ENCODE measurements at regions not wholly inside any gene's neighbourhood (a gene's known extent, or its start where the extent isn't known, plus 50 kb on each side); places are given as distances from the start of the nearest gene placed in this dataset.
A peak's percentile ranks its signal among the peaks of the same experiment; 100 is the strongest.

DNA sequence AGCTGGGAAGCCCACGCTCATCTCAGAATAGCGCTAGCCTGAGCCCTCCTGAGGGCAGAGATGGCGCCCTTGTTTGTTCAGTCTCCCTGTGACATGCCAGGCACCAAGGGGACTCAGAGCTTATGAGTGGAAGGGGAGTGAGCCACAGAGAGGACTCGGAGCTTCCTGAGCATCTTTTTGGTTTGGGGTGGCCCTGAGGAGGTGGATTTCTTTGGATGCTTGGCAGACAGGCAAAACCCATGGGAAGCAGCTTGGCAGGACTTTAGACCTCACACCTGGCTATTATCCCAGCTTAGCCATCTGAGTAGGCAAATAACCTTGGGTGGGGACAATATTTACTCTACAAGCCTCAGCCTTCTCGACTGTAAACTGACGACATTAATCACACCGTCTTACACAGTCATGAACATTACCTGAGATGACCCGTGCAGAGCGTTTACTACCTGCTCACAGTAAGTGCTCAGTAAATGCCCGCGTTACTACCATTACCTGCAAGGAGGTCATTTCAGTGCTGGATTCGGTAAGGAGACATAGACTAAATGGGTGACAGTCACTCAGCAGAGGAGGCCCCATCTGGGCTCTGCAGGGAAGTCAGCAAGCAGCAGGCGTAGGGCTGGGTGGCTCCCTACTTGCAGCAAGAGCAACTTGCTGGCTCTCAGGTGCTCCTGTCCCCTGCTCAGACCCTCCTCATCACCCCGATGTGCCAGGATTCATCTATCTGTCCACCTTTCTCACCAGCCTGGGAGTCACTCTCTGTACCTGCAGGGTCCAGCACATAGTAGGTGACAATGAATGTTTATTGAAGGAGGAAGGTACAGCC lies 54.9 kb downstream of the KLHDC7A start:
- DNase-seq: no peak

DNA sequence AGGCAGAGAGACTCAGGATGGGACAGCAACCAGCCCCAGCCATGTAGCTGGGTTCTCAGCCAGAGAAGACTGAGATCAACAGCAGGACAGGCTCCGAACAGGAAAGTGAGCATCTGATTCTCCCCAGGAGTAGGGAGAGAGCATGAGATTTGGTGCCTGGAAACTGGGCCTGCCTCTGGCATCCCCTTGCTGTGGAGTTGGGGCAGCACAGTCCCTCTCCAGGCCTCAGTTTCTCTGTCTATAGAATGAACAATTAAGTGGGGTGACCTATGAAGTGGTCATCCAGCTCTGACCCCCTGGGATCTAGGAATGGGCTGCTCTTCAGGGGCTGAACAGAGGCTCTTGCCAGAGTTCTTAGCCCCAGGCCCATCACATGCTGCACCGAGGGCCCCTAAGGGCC lies 55.6 kb downstream of the KLHDC7A start:
- DNase-seq: no peak

DNA sequence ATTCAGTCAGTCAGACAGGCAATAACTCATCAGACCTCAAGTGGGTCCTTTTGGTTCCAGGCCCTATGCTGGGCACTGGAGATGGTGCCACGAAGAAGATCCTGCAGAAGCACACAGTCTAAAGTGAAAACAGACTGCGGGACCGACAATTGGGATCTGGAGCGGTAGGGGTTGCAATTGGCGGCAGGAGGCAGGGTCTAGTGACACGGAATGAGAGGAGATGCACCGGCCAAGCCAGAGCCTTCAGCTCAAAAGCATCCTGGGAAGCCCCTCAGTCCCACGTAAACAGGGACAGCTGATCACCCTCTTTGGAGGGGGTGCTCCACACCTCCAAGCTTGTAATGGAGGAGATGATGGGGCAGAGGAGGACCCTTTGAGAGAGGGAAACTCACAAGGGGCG lies 56.2 kb downstream of the KLHDC7A start:
- no peak for DNase-seq

DNA sequence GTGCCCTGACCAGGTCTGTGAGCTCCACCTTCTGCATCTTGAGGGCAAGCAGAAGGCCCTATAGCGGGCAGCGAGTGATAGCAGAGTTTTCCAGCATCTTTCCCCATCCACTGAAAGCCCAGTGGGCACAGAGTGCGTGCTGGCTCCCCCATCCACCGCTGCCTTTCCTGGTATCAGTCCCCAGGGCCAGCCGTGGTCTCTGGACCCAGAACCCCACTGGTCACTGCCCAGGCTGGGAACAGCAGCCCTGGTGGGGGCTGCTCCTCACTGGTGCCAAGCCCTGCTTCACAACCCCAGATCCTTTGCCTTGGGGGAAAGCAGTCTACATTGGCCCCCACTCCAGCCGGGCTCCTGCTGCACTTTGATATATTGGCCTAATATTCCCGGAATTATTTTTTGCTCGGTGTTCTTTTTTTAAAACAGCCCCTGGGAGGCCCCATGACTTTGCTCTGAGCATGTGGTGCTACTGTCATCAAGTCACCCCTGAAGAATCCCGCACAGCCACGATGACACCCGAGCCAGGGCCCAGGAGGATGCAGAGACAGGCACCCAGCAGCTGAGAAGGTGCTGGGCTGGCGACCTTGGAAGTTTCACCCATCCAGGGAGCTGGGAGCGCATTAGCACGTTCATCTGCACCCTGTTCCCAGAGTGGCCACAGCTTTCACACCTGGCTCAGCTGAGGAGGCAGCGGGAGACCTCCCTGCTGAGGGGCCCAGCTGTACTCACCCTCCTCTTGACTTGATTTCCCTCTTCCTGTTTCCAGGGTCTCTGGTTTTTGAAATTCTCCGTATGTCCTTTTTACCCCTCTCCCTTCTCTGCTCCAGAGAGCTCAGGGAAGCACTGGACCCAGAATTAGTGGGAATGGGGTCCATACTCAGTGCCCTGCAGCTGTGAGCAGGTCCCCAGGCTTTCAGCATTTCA lies 56.9 kb downstream of the KLHDC7A start:
- DNase-seq: no peak

DNA sequence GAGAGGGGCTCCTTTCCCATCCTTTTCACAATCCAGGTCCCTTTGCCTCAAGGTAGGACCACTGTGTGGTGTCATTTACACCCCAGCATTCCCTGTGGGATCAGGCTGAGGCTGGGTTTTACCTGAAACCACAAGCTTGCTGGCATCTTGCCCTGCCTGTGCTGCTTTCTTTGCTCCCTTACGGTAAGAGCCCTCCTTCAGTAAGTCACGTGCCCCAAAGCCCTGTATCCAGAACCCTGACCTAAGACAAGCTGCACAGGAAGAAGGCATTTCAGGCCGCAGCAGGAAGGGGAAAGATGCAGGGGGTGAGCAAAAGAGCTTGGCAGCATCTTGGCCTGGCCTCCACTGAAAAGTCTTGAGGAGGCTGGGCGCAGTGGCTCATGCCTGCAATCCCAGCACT lies 58.4 kb downstream of the KLHDC7A start:
- DNase-seq: no peak

DNA sequence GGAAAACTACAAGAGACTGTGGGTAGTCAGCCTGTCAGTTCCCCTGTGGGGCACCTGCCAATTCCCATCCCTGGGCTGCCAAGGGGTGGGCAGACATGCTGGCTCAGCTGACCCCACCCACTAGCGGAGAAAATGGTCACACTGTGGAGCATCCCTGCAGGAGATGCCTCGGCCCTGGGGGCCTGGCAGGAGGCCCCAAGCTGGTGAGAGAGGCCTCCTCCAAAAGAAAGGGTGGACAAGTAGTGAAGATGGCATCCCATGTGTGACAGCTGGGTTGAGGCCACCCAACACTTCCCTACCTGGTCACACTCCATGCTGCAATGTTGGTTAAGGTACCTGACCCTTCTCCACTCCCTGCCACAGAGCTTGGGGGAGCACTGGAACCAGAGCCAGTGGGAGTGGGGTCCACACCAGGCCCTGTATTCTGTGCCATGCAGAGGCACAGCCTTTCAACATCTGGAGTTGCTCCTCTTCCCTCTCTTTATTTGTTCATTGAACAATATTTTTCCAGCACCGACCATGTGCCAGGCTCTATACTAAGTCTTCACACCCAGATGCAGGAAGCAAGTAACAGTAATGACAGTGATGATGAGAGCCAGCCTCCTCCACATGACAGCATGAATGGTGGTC lies 59.5 kb downstream of the KLHDC7A start:
- no peak for DNase-seq

DNA sequence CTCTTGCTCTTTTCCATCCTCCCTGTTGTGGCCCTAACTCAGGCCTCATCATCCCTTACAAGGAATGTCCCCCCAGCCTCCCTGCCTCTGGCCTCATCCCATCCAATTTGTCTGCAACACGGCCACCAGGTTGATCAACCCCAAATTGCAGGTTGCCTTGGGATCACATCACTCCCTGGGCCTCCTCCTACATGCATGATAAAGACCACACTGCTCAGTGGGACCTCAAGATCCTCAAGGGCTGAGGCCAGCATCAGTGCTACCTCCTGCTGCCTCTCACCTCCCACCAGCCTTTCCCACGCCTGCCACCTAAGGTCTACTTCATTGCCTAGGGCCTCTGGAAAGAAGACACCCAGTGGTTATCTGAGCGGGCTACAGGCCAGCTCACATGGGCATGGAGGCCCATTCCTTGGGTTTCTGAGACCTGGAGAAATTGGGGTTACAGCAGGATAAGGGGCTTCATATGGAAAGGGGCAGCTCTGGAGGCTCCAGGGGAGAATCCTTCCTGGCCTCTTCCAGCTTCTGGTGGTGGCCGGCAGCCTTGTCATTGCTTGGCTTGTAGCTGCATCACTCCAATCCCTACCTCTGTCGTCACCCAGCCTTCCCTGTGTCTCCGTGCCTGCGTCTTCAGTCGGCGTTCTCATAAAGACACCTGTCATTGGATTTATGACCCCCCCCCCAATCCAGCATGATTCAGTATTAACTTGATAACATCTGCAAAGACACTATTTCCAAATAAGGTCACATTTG lies 60.5 kb downstream of the KLHDC7A start:
- peak; percentile 9 for DNase-seq

DNA sequence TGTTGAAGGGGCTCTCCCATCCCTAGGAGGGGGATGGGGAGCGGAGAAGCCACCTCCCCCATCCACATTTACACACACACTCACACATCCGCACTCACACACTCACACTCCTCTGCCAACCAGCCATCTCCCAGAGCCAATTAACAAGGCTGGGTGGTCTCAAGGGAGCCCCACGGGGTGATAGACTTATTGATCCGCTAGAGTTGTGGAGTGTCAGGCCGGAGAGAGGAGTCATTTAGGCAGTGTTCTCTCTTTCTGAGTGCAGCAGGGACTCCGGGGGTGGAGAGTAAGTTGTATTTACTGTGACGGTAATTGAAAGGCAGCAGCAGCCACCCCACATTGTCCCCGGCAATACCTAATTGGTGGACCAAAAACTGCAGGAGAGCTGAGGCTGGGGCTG lies 61.6 kb downstream of the KLHDC7A start:
- DNase-seq: peak; percentile 0

DNA sequence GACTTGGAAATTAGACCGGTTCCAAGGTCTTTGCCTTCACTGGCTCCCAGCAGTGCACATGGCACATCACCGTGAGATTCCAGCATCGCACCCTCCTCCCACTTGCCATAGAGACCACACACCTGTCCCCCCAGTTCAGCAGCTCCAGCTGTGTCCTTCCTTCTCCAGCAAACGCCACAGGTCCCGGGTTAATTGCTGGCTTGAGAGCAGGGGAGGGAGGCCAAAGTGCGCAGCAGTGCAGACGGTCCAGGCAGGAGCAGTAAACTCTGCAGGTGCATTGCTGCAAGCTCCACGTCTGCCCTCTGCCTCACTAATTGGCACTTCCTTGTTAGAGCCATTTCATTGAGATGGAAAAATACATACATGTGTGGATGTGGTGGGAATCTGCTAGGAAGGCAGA lies 65.3 kb downstream of the KLHDC7A start:
- DNase-seq: no peak

DNA sequence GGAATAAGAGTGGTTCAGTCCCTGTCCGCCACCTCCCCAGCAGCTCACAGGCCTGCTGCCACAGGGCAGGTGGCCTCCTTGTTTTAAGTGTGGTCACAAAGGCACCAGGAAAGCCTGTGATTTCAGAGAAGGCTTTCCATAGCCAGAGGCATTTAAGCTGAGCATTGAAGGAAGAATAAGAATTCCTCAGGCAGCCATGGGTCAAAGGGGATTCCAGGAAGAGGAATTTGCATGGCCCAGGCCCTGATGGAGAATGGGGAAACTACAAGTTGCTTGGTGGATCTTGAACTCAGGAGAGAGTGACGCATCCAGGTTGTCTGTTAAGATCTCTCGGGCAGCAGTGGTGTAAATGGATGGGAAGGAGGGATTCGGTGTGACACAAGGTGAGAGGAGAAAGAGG lies 66.7 kb downstream of the KLHDC7A start:
- no peak for DNase-seq

DNA sequence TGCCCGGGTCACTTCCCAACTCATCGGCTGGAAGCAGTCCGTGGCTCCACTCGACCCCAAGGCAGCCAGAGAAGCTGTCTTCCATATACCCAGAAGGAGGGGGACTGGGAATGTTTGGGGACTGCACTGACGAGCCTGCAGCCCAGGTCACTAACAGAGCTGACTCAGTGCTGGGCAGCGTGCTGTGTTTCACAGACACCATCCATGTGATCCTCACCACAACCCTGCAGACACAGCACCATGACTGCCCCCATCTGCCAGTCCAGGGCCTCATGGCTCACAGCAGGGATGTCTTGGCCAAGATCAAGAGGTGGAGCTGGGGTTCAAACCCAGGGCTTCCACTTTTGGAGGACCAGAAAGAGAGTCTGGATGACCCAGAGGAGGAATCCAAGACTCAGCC lies 67.9 kb downstream of the KLHDC7A start:
- DNase-seq: no peak

DNA sequence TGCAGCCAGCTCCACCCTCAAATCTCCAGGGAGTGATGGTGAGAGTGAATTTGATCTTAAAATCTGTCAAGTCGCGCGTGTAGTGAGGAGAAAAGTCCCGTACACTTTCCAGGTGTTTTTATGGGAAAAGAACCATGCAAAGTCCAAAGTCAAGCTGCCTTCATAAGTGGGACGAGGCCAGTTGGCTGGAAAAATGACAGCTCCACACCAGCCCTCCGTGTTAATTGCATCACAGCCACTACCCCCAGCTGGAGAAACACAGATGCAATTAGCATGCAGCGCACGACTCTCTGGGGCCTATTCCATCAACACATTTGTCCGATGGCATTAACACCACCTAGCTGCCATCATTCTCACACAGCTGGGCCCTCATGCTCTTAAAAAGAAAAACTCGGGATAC lies 68.4 kb downstream of the KLHDC7A start:
- DNase-seq: no peak

DNA sequence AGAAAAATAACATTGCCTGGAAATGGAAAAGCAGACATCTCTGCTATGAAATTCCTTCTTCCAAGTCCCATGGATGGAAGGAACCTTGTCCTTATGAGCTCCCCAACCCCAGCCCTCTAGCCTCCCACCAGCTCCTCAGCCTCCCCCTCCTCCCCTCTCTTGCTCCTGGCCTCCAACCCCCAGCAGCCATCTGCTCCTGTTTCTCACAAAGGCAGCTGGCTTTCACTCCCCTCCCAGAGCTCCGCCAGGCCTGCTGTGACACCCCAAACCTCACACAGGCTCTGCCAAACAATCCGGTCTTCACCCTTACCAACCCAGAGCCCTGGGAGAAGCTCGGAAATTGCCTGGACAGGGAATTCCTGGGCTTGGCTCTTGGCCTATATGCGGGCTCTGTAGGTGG lies 69.2 kb downstream of the KLHDC7A start:
- no peak for DNase-seq

DNA sequence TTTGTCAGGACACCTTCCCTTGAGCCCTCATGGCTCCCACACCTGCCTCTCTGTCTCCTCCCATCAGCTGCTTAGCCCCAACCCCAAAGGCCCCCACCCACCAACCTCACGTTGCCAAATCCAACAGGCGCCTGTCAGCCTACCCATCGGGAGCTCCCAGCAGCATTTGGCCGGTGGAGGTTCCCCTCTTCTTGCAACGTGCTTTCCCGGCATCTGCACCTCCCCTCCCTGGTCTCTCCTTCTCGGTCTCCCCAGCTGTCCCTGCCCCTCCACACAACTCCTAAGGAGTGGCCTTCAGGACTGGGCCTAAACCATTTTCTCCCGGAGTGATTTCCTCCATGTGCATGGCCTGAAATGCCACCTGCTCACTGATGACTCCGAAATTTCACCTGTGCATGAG lies 71.9 kb downstream of the KLHDC7A start:
- no peak for DNase-seq

DNA sequence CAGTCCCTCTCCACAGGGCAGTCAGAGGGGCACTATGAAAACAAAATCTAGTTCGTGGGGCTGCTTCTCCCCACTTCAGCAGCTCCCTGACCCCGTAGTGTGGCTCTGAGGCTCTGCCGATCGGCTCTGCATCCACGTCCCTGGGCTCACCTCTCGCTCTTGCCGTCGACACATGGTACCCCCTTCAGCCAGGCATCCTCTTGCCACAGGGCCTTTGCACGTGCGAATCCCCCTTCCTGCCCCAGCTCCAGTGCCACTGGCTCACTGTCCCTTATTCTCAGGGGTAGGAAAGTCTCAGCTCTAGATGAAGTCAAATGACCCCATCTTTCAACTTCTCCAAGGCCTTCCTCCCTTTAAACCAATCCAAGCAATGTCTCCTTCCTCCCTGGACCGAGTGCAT lies 72.7 kb downstream of the KLHDC7A start:
- no peak for DNase-seq

DNA sequence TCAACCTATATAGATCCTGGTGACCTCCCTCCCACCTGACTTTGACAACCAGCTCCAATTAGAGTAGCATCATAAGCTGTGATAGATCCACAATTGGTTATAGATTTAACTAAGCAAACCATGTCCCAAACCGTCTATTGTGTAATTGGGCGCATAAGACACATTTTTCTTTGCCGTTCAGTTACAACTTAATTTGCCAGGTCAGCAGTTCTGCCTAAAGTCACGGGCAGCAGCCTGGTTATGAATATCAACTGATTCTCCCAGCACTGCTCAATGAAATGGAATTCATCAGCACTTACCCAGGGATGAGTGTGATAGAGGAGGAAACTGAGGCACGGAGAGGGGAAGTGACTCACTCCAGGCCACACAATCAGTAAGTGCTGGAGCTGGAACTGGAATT lies 73.4 kb downstream of the KLHDC7A start:
- no peak for DNase-seq

DNA sequence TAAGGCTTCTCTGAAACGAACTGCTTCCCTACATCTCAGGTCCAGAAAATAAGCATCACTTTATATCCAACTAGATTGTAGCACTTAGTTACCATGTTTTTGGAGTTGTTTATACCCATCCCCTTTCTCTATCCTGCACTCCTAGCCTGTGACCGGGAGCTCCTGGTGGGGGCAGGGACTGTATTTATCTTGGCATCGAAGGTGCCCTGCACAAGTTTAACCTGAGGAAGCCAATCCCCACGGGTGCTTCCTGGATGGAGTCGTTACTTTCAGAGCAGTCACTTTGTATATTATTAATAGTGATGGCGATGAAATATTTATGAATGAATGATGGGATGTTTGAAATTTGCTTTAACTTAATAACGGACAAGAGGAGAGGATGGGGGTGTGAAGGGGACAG lies 73.9 kb downstream of the KLHDC7A start:
- no peak for DNase-seq

DNA sequence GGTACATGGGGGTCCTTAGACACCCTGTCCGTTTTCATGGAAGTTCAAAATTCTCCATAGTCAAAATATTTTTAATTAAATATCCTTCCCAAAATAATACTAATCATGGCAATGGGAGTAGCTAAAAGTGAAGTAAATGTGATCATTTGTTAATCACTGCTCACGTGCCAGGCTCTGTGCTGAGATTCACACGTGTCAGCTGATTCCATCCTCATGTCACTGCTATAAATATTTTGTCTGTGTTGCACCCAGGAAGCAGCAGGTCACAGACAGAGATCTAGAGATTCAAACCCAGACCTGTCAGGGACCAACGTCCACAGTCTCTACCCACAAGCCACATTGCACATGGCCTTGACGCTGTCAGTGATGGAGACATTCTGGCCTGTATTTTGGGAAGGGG lies 74.3 kb downstream of the KLHDC7A start:
- no peak for DNase-seq

DNA sequence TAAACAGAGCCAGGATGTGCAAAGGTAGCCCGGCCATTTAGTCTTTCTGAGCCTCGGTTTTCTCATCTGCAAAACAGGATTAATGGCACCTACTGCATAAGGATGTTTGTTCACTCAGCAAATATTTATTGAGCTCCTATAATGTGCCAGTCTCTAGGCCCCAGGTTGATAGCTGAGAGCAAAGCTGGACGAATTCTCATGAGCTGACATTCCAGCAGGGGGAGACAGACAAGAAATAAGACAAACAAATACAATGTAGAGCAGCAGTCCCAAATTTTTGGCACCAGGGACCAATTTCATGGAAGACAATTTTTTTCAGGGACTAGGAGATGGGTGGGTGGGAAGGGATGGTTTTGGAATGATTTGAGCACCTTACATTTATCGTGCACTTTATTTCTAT lies 74.3 kb upstream of the PAX7 start:
- no peak for DNase-seq

DNA sequence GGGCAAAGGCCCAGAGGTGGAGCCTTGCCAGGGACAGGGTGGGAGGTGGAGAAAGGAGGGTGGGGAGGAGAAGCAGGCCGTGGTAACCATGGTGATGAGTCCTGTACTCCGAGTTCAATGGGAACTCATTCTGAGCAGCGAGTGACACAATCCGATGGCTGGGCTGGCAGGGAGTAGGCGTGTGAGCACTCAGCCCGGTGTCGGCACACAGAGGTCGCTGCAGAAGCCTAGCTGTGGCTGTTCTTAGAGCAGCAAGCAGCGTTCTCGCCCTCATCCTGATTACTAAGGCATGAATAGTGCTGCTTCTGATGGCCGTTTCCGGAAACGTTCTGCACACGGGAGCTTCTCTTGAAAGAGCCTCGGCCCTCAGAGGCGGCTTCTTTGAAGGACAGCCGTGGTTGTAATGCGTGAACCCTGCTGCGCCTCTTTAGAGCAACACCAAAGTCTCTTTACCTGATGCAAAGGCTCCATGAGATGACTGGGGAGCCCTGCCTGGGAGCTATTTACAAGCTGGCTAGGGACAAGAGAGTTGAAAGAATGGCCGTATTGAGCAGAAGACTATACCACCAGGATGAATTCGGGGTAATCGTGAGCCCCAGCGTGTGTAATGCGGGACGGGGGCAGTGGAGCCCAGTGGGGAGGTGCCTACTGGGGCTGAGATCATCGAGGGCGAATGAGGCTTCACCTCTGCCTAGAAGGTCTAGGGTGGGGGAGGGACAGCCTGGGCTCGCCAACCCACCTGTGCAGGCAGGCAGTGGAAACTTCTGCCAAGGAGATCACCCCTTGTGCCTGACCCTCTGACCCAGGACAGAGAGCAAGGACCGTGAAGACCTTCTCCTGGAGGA lies 72.8 kb upstream of the PAX7 start:
- no peak for DNase-seq

DNA sequence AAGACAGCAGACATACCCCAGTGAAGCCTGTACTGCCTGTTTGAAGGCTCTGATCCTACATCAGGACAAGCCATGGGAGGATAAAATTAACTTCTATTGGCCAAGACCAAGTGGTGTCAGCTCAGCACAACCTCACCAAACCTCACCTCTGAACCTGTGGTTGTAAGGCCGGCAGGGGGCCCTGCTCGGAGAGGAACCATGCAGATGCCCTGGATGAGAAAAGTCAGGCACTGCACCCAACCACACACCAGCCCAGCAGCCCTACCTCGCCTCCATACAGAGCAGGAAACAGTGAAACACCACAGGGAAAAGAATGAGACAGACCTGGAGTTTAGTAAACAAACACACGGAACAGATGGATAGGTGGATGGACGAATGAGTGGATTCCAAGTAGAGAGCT lies 70.0 kb upstream of the PAX7 start:
- no peak for DNase-seq

DNA sequence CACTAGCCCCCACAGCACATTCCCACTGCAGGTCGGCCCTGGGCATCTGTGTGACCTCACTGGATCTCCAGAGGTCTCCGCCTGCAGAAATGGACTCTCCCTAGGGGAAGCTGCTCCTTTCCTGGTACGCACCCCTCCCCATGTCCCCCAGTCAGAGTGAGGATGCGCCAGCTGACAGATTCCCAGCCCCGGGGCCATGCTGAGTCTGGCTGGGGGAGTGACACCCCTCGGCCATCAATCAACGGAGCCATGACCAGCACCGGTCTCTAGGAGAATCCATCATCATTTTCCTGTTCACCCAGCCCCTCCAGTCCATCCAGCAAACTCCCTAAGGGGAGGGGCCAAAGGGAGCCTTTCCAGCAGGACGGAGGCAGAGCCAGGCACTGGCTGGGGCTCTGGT lies 68.7 kb upstream of the PAX7 start:
- DNase-seq: no peak
